ENCODE measurements at regions not wholly inside any gene's neighbourhood (a gene's known extent, or its start where the extent isn't known, plus 50 kb on each side); places are given as distances from the start of the nearest gene placed in this dataset.

- Histone ChIP-seq H3K4me3 (replicated peaks in 1 of 3; ENCODE audit: insufficient read depth in 1 of 3, low read depth in 1 of 3, low read length in 3 of 3) (no peak overlapping the region), H3K9ac (replicated peaks; ENCODE audit: extremely low read depth, insufficient read depth, low read length) (no peak overlapping the region), H3K79me2 (ENCODE audit: control insufficient read depth, insufficient read depth, low read length) (no peaks in the 10 kb centered on the region), H4K20me1 (replicated peaks; ENCODE audit: control insufficient read depth, extremely low read depth, insufficient read depth, low read length) (no peaks in the 10 kb centered on the region), H3K27ac (ENCODE audit: insufficient read depth, low read depth, low read length) (no peak overlapping the region), H3K27me3 (ENCODE audit: control insufficient read depth in 2 of 2, insufficient read depth in 2 of 2, low read length in 2 of 2) (no peaks in the 10 kb centered on the region), H3K9me1 (replicated peaks; ENCODE audit: control insufficient read depth, extremely low read depth, insufficient read depth, low read length) (no peaks in the 10 kb centered on the region), H3K36me3 (ENCODE audit: control insufficient read depth in 2 of 2, extremely low read depth in 1 of 2, insufficient read depth in 2 of 2, low read length in 2 of 2) (no peaks in the 10 kb centered on the region), H2AFZ (ENCODE audit: low read depth, low read length) (no peak overlapping the region), H3K4me2 (ENCODE audit: insufficient read depth, low read length) (no peak overlapping the region), H3K4me1 (ENCODE audit: control insufficient read depth, extremely low read depth, insufficient read depth, low read length) (no peaks in the 10 kb centered on the region), H3K9me3 (replicated peaks; ENCODE audit: control insufficient read depth, insufficient read depth, low read length) (no peaks in the 10 kb centered on the region)
- intact Hi-C loops (cut with micrococcal nuclease) (no loop called here), dilution Hi-C loops (cut with MboI; ENCODE audit: extremely low pct_ligation_motif_present, low sequenced_read_pairs) (no loop called here)
- no peak for TF ChIP-seq EZH2 (IDR thresholded peaks at IDR 0.05; ENCODE audit: borderline replicate concordance, low read depth, low read length, severe bottlenecking)
- no peak for TF ChIP-seq POLR2A (IDR thresholded peaks at IDR 0.05; ENCODE audit: low read depth, low read length)
- no peak for TF ChIP-seq JUN (IDR thresholded peaks at IDR 0.05; ENCODE audit: borderline replicate concordance, insufficient read depth, insufficient read length, low read depth)
- no peak for TF ChIP-seq CTCF (IDR thresholded peaks at IDR 0.05; ENCODE audit: extremely low read depth in 1 of 2, insufficient read depth in 1 of 2, low read depth in 1 of 2, low read length in 2 of 2)
- TF ChIP-seq MYC (IDR thresholded peaks at IDR 0.05; ENCODE audit: low read depth, low read length): no peak
- TF ChIP-seq MAX (IDR thresholded peaks at IDR 0.05; ENCODE audit: insufficient read depth, insufficient read length): no peak
- no peak for TF ChIP-seq POLR2AphosphoS5 (IDR thresholded peaks at IDR 0.05; ENCODE audit: insufficient read depth, low read depth, low read length)
- no peak for TF ChIP-seq GATA2 (IDR thresholded peaks at IDR 0.05; ENCODE audit: insufficient read depth, insufficient read length, low read depth, low read length)
- TF ChIP-seq FOS (IDR thresholded peaks at IDR 0.05; ENCODE audit: borderline replicate concordance, insufficient read depth, low read length): no peak
- FAIRE-seq (no peak), DNase-seq (ENCODE audit: low read depth, low spot score) (no peak)
- BruUV-seq (replicated peaks): no TSS peak
- ChIA-PET POLR2A (no interaction called here), CTCF (interaction anchor here (3.0 kb wide), 1 partner anchor 250 kb away, joined by 16 read pairs; no protein-coding TSS in a partner anchor)
Observed at GRCh38 chr7:121744877-121745276, 128.1 kb upstream of the PTPRZ1 start.
